Left renal pelvis (tissue), 4 donors: ENCODE measurements at regions not wholly inside any gene's neighbourhood (a gene's known extent, or its start where the extent isn't known, plus 50 kb on each side); places are given as distances from the start of the nearest gene placed in this dataset.
"Not testable (repeated sequence)": the region's sequence is repeated elsewhere in the genome, so short reads cannot be mapped to it uniquely, and the experiment has no call there.

ENCODE experiments used
- DNase-seq, 4 donors: peaks; one replicate each; pipeline ENCODE4 v3.0.0-alpha.2; 2013; ENCODE audit warnings: low read depth in 4 of 4, low spot score in 3 of 4

GRCh38 chr7:145805496-145805895, 311.1 kb upstream of the CNTNAP2 start:
- DNase-seq, result not testable (repeated sequence)

- DNase-seq, result no peak
These were observed 319.1 kb upstream of the CNTNAP2 start for GRCh38 chr7:145797507-145797906.

- DNase-seq, result no peak
These were observed 321.5 kb upstream of the CNTNAP2 start for GRCh38 chr7:145795132-145795531.

- no peak for DNase-seq
These were observed 331.5 kb upstream of the CNTNAP2 start for GRCh38 chr7:145784809-145785780.

GRCh38 chr7:145781388-145781787, 335.2 kb upstream of the CNTNAP2 start:
- DNase-seq, result not testable (repeated sequence)

- no peak for DNase-seq
These were observed 337.5 kb upstream of the CNTNAP2 start for GRCh38 chr7:145779140-145779539.

- no peak for DNase-seq
These were observed 341.8 kb upstream of the CNTNAP2 start for GRCh38 chr7:145774777-145775176.

GRCh38 chr7:145753004-145753403, 363.6 kb upstream of the CNTNAP2 start:
- no peak for DNase-seq

GRCh38 chr7:145737617-145738016, 379.0 kb upstream of the CNTNAP2 start:
- no peak for DNase-seq

- DNase-seq, result no peak
These were observed 381.5 kb upstream of the CNTNAP2 start for GRCh38 chr7:145735061-145735460.

GRCh38 chr7:145732521-145732920, 384.1 kb upstream of the CNTNAP2 start:
- no peak for DNase-seq

- no peak for DNase-seq
These were observed 386.9 kb upstream of the CNTNAP2 start for GRCh38 chr7:145729691-145730090.

GRCh38 chr7:145718129-145718528, 398.5 kb upstream of the CNTNAP2 start:
- no peak for DNase-seq

GRCh38 chr7:145700488-145700887, 416.1 kb upstream of the CNTNAP2 start:
- no peak for DNase-seq

- DNase-seq, result no peak
These were observed 417.9 kb upstream of the CNTNAP2 start for GRCh38 chr7:145698526-145699262.

GRCh38 chr7:145697412-145698107, 419.0 kb upstream of the CNTNAP2 start:
- not testable (repeated sequence) for DNase-seq

GRCh38 chr7:145696071-145696470, 420.5 kb upstream of the CNTNAP2 start:
- DNase-seq, result no peak

GRCh38 chr7:145692237-145692950, 424.2 kb upstream of the CNTNAP2 start:
- DNase-seq, result no peak

GRCh38 chr7:145691377-145691914, 425.2 kb upstream of the CNTNAP2 start:
- DNase-seq, result no peak

- DNase-seq, result no peak
These were observed 435.0 kb upstream of the CNTNAP2 start for GRCh38 chr7:145681646-145682045.
